ENCODE measurements at regions not wholly inside any gene's neighbourhood (a gene's known extent, or its start where the extent isn't known, plus 50 kb on each side); places are given as distances from the start of the nearest gene placed in this dataset.

GRCh38 chr5:6161257-6161656 is 217.1 kb downstream of the MED10 start:
- TF ChIP-seq CTCF (conservative IDR thresholded peaks at IDR 0.05 in 1 of 2, IDR thresholded peaks at IDR 0.05 in 1 of 2; ENCODE audit: low read depth in 1 of 2, low read length in 2 of 2) (no peak), EZH2 (IDR thresholded peaks at IDR 0.05; ENCODE audit: low read length, missing control alignments) (no peak)

Measured in fibroblast of lung (primary cell).